Prostate gland (tissue), 2 donors: ENCODE measurements at regions not wholly inside any gene's neighbourhood (a gene's known extent, or its start where the extent isn't known, plus 50 kb on each side); places are given as distances from the start of the nearest gene placed in this dataset.
"Not testable (repeated sequence)": the region's sequence is repeated elsewhere in the genome, so short reads cannot be mapped to it uniquely, and the experiment has no call there.

Source experiments
- DNase-seq: peaks from one replicate; pipeline ENCODE4 v3.0.0-alpha.2; 2019; ENCODE audit warnings: low spot score
- H3K27ac ChIP-seq, 2 donors: fragments of 200-600 bp; sonication (generic); 2 replicates each; pipeline ENCODE4 v1.5.1; 2017 to 2019
- H3K27me3 ChIP-seq: fragments of 200-600 bp; sonication (generic); replicated peaks from 2 replicates; pipeline ENCODE4 v1.5.1; 2019; ENCODE audit not compliant: insufficient read depth
- H3K36me3 ChIP-seq, 2 donors: fragments of 200-600 bp; sonication (generic); 1 replicate in 1 of 2; 2 replicates in 1 of 2; pipeline versions ENCODE4 v1.5.1 to v1.8.1; 2017 to 2019
- H3K4me1 ChIP-seq: fragments of 200-600 bp; sonication (generic); replicated peaks from 2 replicates; pipeline ENCODE4 v1.5.1; 2019
- H3K4me3 ChIP-seq, 2 donors: fragments of 200-600 bp; sonication (generic); 2 replicates each; pipeline ENCODE4 v1.5.1; 2017 to 2019
- H3K9me3 ChIP-seq: fragments of 200-600 bp; sonication (generic); 2 replicates; pipeline ENCODE4 v1.5.1; 2017
- CTCF ChIP-seq, 4 experiments: fragments of 200-600 bp in 2 of 4; fragments of 450-650 bp in 2 of 4; sonication (generic) in 2 of 4; IDR thresholded peaks; 1 replicate in 3 of 4; 2 replicates in 1 of 4; pipeline ENCODE4 v1.5.1; 2016 to 2019; ENCODE audit warnings: antibody characterized with exemption in 4 of 4, mild to moderate bottlenecking in 2 of 4, moderate library complexity in 2 of 4
- POLR2A ChIP-seq: fragments of 450-650 bp; IDR thresholded peaks from one replicate; pipeline ENCODE4 v1.6.1; 2016; ENCODE audit warnings: antibody characterized with exemption, mild to moderate bottlenecking
- POLR2AphosphoS5 ChIP-seq: sonication (generic); formaldehyde crosslinking; IDR thresholded peaks from one replicate; pipeline ENCODE4 v1.6.1; 2017; ENCODE audit warnings: antibody characterized with exemption
- WGBS: methylation state at CpG from one replicate; pipeline ENCODE4 v1.1.5; 2018; 5-methylcytosine and 5-hydroxymethylcytosine counted together
- intact Hi-C: fragments of 100-400 bp; cut with DNase I; formaldehyde crosslinking; loops from one replicate; pipeline ENCODE4 v1.14.2; 2022

GRCh38 chr9:86575825-86576525 lies 221.8 kb upstream of the TUT7 start:
- no peaks in the 10 kb centered on the region for H3K27me3 ChIP-seq
- H3K9me3 ChIP-seq: no peaks in the 10 kb centered on the region
- no peak overlapping the region for H3K27ac ChIP-seq
- no peaks in the 10 kb centered on the region for H3K4me1 ChIP-seq
- no peak for DNase-seq
- WGBS: 84% methylated on average over 9 of the region's 9 CpGs
- intact Hi-C loops: no loop called here
- H3K4me3 ChIP-seq: no peak overlapping the region
- TF ChIP-seq POLR2A (no peak), POLR2AphosphoS5 (no peak), CTCF (IDR thresholded peaks at IDR 0.05) (no peak)
- H3K36me3 ChIP-seq: no peaks in the 10 kb centered on the region

GRCh38 chr9:86575137-86575536 lies 220.9 kb upstream of the TUT7 start:
- intact Hi-C loops: no loop called here
- no peak overlapping the region for H3K4me3 ChIP-seq
- DNase-seq: no peak
- H3K27ac ChIP-seq: no peak overlapping the region
- no peaks in the 10 kb centered on the region for H3K27me3 ChIP-seq
- TF ChIP-seq CTCF (IDR thresholded peaks at IDR 0.05) (no peak), POLR2AphosphoS5 (no peak)
- no peaks in the 10 kb centered on the region for H3K36me3 ChIP-seq
- H3K9me3 ChIP-seq: no peaks in the 10 kb centered on the region
- H3K4me1 ChIP-seq: no peaks in the 10 kb centered on the region

GRCh38 chr9:86573886-86574285 lies 219.7 kb upstream of the TUT7 start:
- TF ChIP-seq CTCF (IDR thresholded peaks at IDR 0.05) (no peak), POLR2A (no peak), POLR2AphosphoS5 (no peak)
- H3K27me3 ChIP-seq: no peaks in the 10 kb centered on the region

GRCh38 chr9:86572904-86573303 lies 218.7 kb upstream of the TUT7 start:
- Histone ChIP-seq H3K36me3 (no peaks in the 10 kb centered on the region), H3K4me1 (no peaks in the 10 kb centered on the region), H3K9me3 (no peaks in the 10 kb centered on the region), H3K4me3 (no peak overlapping the region), H3K27ac (no peak overlapping the region), H3K27me3 (no peaks in the 10 kb centered on the region)
- TF ChIP-seq POLR2AphosphoS5: no peak
- TF ChIP-seq CTCF (IDR thresholded peaks at IDR 0.05): no peak
- no peak for TF ChIP-seq POLR2A
- DNase-seq: no peak
- intact Hi-C loops: no loop called here

More at GRCh38 chr9:86573886-86574285, 219.7 kb upstream of the TUT7 start:
- Histone ChIP-seq H3K36me3 (no peaks in the 10 kb centered on the region), H3K4me1 (no peaks in the 10 kb centered on the region), H3K27ac (no peak overlapping the region), H3K9me3 (no peaks in the 10 kb centered on the region), H3K4me3 (no peak overlapping the region)
- intact Hi-C loops: no loop called here
- DNase-seq: no peak
- 93% methylated on average over 2 of the region's 2 CpGs for WGBS

- H3K27me3 ChIP-seq, H3K4me3 ChIP-seq, intact Hi-C loops, H3K4me1 ChIP-seq, H3K9me3 ChIP-seq, H3K27ac ChIP-seq, H3K36me3 ChIP-seq, DNase-seq: not testable (repeated sequence)
- 76% methylated on average over 2 of the region's 2 CpGs for WGBS
Observed at GRCh38 chr9:86565603-86566002, 211.4 kb upstream of the TUT7 start.
